Parathyroid adenoma (tissue), 2 donors: ENCODE measurements at regions not wholly inside any gene's neighbourhood (a gene's known extent, or its start where the extent isn't known, plus 50 kb on each side); places are given as distances from the start of the nearest gene placed in this dataset.

Experiments used
- H2AFZ ChIP-seq: fragments of 300-600 bp; sonication (generic); one replicate; pipeline ENCODE4 v1.7.0; 2017; ENCODE audit warnings: antibody characterized with exemption, mild to moderate bottlenecking
- H3K27ac ChIP-seq: fragments of 300-600 bp; sonication (generic); one replicate; pipeline ENCODE4 v1.7.0; 2017
- H3K27me3 ChIP-seq: fragments of 300-600 bp; sonication (generic); one replicate; pipeline ENCODE4 v1.7.0; 2017; ENCODE audit warnings: low read length; ENCODE audit not compliant: control insufficient read depth, insufficient read depth
- H3K36me3 ChIP-seq: fragments of 300-600 bp; sonication (generic); one replicate; pipeline ENCODE4 v1.7.0; 2017; ENCODE audit warnings: low read length; ENCODE audit not compliant: control insufficient read depth, insufficient read depth
- H3K4me1 ChIP-seq: fragments of 300-600 bp; sonication (generic); one replicate; pipeline ENCODE4 v1.7.0; 2017; ENCODE audit warnings: control low read depth
- H3K4me2 ChIP-seq: fragments of 300-600 bp; sonication (generic); one replicate; pipeline ENCODE4 v1.7.0; 2017; ENCODE audit warnings: low read length
- H3K4me3 ChIP-seq: fragments of 300-600 bp; sonication (generic); one replicate; pipeline ENCODE4 v1.7.0; 2017; ENCODE audit warnings: low read depth, low read length
- H3K79me2 ChIP-seq: fragments of 300-600 bp; sonication (generic); one replicate; pipeline ENCODE4 v1.7.0; 2017; ENCODE audit warnings: control low read depth
- H3K9ac ChIP-seq: fragments of 300-600 bp; sonication (generic); one replicate; pipeline ENCODE4 v1.7.0; 2017; ENCODE audit warnings: mild to moderate bottlenecking
- H3K9me3 ChIP-seq: fragments of 300-600 bp; sonication (generic); one replicate; pipeline ENCODE4 v1.7.0; 2017; ENCODE audit warnings: low read length; ENCODE audit not compliant: control insufficient read depth
- TF ChIP-seq, protein P1 (sequence below): fragments of 300-600 bp; sonication (generic); IDR thresholded peaks from one replicate; pipeline ENCODE4 v1.7.0; 2017; ENCODE audit warnings: antibody characterized with exemption, mild to moderate bottlenecking
- donor health status: primary hyperparathyroidism.

DNA sequence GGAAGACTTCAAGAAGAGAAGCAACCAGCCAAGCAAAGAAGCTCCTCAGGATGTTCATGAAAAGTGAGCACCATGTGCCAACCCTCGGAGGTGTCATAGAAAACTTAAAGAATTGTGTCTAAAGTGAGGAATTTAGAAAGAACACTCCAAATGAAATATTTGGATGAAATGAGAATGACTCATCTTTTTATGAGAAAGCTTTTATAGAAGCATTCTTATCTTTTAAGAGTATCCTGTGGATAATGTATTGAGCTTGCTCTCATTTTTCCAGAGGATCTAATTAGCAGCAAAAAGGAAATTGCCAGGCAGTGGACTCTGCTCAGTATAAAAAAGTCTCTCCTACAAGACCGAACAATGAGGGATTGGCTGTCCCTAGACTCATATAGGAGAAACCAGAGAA is 454.9 kb downstream of the LRIG3 start:
- no peaks in the 10 kb centered on the region for H3K79me2 ChIP-seq
- TF ChIP-seq, protein P1, sequence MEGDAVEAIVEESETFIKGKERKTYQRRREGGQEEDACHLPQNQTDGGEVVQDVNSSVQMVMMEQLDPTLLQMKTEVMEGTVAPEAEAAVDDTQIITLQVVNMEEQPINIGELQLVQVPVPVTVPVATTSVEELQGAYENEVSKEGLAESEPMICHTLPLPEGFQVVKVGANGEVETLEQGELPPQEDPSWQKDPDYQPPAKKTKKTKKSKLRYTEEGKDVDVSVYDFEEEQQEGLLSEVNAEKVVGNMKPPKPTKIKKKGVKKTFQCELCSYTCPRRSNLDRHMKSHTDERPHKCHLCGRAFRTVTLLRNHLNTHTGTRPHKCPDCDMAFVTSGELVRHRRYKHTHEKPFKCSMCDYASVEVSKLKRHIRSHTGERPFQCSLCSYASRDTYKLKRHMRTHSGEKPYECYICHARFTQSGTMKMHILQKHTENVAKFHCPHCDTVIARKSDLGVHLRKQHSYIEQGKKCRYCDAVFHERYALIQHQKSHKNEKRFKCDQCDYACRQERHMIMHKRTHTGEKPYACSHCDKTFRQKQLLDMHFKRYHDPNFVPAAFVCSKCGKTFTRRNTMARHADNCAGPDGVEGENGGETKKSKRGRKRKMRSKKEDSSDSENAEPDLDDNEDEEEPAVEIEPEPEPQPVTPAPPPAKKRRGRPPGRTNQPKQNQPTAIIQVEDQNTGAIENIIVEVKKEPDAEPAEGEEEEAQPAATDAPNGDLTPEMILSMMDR: no peak
- no peak overlapping the region for H3K27ac ChIP-seq
- no peak overlapping the region for H3K4me2 ChIP-seq
- H3K4me1 ChIP-seq: no peaks in the 10 kb centered on the region
- H3K36me3 ChIP-seq: no peaks in the 10 kb centered on the region
- H3K27me3 ChIP-seq: no peaks in the 10 kb centered on the region
- H3K4me3 ChIP-seq: no peak overlapping the region
- H2AFZ ChIP-seq: no peak overlapping the region
- H3K9ac ChIP-seq: no peak overlapping the region
- H3K9me3 ChIP-seq: no peaks in the 10 kb centered on the region

DNA sequence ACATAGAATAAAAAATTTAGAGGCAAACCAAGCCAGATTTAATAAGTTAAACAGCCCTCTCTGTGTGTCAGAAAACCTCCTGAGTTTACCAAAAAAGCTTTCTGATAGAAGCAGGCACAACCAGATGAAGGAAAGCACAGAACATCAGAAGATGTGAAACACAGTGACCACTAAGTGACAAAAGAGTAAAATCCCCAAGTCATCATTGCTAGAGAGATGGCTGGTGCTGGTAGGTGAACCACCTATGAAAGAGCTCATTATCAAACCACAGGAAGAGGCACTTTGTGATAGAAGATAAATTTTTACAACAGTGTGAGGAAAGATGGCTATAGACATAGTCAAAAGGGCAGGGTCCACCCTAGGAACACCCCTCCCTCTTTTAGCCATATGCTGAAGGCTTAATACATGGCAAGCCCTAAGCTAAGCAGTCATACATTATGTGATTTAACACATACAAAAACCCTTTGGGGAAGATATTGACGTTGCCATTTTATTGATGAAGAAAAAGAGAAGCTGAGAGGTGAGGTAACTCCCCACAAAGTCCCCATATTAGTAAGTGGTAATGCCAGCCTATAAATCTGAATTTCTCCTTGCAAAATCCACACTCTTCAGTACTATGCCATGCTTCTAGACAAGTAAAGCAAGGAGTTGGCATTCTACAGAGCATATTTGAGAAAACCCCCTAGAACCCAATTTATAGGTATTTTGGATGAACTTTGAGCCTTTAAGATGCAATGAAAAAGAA is 449.9 kb downstream of the LRIG3 start:
- no peaks in the 10 kb centered on the region for H3K36me3 ChIP-seq
- H3K4me3 ChIP-seq: no peak overlapping the region
- H3K27ac ChIP-seq: no peak overlapping the region
- H3K4me2 ChIP-seq: no peak overlapping the region
- no peak overlapping the region for H2AFZ ChIP-seq
- no peaks in the 10 kb centered on the region for H3K9me3 ChIP-seq
- H3K4me1 ChIP-seq: no peaks in the 10 kb centered on the region
- H3K9ac ChIP-seq: no peak overlapping the region
- no peaks in the 10 kb centered on the region for H3K27me3 ChIP-seq
- TF ChIP-seq, protein P1: no peak
- H3K79me2 ChIP-seq: no peaks in the 10 kb centered on the region

DNA sequence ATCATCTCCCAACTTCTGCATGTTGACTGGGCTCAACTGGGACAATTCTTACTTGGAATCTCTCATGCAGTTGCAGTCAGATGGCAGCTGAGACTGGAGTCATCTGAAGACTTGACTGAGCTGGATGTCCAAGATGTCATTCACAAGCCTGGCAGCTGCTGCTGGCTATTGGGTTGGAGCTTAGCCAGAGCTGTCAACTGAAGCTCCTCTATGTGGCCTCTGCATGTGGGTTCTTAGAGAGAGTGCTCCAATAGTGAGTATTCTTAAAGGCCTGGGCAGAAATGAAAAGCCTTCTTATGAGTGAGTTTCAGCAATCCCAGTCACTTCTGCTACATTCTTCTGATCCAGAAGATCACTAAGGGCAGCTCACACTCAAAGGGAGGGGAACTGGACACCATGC is 440.9 kb downstream of the LRIG3 start:
- H3K36me3 ChIP-seq: no peaks in the 10 kb centered on the region
- no peak overlapping the region for H3K27ac ChIP-seq
- H3K27me3 ChIP-seq: no peaks in the 10 kb centered on the region
- H3K9ac ChIP-seq: no peak overlapping the region
- no peak overlapping the region for H3K4me3 ChIP-seq
- H3K4me1 ChIP-seq: no peaks in the 10 kb centered on the region
- no peak overlapping the region for H3K4me2 ChIP-seq
- TF ChIP-seq, protein P1: no peak
- H2AFZ ChIP-seq: no peak overlapping the region
- no peaks in the 10 kb centered on the region for H3K9me3 ChIP-seq
- no peaks in the 10 kb centered on the region for H3K79me2 ChIP-seq

DNA sequence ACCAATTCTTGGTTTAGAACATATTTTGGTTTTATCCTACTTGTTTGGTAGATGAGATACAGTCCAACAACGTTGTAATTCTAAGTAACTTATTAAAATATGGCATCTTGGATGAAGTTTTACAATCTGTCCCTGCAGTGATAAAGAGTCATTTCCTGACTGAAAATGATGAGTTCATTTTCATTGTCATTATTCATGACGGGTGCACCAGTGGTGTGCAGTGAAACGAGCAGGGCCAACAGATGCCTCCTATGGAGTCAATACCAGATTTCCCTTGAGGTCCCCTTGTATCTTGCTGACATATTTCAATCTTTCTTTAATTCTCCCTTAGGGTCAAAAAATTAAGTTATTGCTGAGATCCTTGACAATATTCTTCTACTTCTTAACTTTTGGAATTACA is 438.5 kb downstream of the LRIG3 start:
- Histone ChIP-seq H2AFZ (no peak overlapping the region), H3K9me3 (no peaks in the 10 kb centered on the region), H3K4me3 (no peak overlapping the region), H3K27me3 (no peaks in the 10 kb centered on the region), H3K79me2 (no peaks in the 10 kb centered on the region), H3K4me2 (no peak overlapping the region), H3K9ac (no peak overlapping the region), H3K4me1 (no peaks in the 10 kb centered on the region), H3K27ac (no peak overlapping the region), H3K36me3 (no peaks in the 10 kb centered on the region)
- TF ChIP-seq, protein P1: no peak

DNA sequence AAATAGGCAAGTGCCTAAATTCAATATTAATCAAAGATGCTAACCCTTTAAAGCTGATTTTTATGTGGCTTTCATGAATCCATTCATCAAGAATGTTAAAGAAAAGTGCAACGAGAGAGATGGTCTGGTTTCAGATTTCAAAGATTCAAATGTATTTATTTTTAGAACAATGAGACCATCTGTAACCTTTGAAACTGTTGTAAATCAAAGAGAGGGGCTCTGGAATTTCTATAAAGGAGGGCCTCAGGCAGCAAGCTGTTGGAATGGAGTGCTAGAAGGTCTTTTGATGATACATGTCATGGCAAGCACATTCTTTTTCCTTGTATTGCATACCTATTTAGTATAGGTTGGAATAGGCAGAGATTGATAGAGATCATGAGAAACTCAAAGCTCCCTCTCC is 433.0 kb downstream of the LRIG3 start:
- Histone ChIP-seq H3K4me3 (no peak overlapping the region), H3K4me2 (no peak overlapping the region), H3K36me3 (no peaks in the 10 kb centered on the region), H3K9ac (no peak overlapping the region), H2AFZ (no peak overlapping the region), H3K27ac (no peak overlapping the region), H3K4me1 (no peaks in the 10 kb centered on the region), H3K79me2 (no peaks in the 10 kb centered on the region), H3K27me3 (no peaks in the 10 kb centered on the region), H3K9me3 (no peaks in the 10 kb centered on the region)
- TF ChIP-seq, protein P1: no peak
